Activated CD4-positive, alpha-beta T cell treated with anti-CD3 and anti-CD28 coated beads for 24 hours (primary cell): ENCODE measurements at regions not wholly inside any gene's neighbourhood (a gene's known extent, or its start where the extent isn't known, plus 50 kb on each side); places are given as distances from the start of the nearest gene placed in this dataset.

Experiments used
- DNase-seq, 2 donors: peaks; one replicate each; pipeline ENCODE4 v3.0.0-alpha.2; 2020; ENCODE audit warnings: low read depth in 2 of 2

GRCh38 chr2:37471994-37472393 lies 127.6 kb downstream of the QPCT start:
- no peak for DNase-seq

- DNase-seq: no peak
Observed at GRCh38 chr2:37472959-37473358, 128.5 kb downstream of the QPCT start.

GRCh38 chr2:37476411-37476810 lies 132.0 kb downstream of the QPCT start:
- no peak for DNase-seq

GRCh38 chr2:37477921-37478320 lies 133.5 kb downstream of the QPCT start:
- DNase-seq: no peak

DNA sequence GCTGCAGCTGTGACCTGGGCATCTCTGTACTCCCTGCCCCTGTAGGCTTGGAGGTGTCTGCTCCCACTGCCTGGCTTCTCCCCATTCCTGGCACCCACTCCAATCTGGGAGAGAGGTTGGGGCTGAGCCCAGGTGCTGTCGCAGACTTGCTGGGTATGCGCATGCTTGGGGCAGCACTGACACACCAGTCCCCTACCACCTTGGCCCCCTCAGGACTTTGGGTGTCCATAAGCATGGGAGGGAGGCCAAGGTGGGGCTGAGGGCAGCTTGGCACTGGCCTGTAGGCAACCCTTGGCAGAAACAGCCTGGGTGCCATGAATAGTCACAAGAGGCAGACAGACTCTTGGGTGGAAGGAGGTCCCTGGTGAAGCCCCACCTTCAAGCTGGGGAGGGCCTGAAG lies 136.8 kb downstream of the QPCT start:
- DNase-seq: no peak

- DNase-seq: no peak
Observed at GRCh38 chr2:37489041-37489456, 144.6 kb downstream of the QPCT start.

GRCh38 chr2:37489536-37489935 lies 145.1 kb downstream of the QPCT start:
- no peak for DNase-seq

DNA sequence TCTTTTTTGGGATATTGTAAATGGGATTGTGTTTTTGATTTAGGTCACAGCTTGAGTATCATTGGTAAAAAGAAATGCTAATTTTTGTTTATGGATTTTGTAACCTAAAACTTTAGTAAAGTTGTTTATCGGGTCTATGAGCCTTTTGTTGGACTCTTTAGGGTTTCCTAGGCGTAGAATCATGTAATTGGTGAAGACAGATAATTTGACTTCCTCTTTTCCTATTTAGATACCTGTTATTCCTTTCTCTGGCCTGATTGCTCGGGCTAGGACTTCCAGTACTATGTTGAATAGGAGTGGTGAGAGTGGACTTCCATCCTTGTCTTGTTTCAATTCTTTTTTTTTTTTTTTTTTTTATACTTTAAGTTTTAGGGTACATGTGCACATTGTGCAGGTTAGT lies 149.0 kb downstream of the QPCT start:
- DNase-seq: no peak

DNA sequence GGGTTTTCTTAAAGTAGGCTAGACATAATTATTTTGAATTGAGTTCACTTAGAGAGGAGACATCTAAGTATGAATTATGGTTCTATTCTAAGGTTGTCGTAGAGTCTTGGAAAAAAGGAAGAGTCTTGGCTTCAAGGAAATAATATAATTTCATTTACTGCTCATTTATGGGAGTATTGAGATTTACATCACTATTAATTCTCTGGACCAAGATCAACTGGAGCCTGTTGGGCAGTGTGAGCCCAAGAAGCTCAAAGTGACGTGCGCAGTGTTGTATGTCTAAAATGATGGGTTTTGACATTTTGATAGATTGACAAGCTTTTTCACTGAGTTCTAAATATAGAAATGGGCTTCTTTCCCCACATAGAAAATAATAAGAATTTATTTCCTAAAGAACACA lies 154.7 kb downstream of the QPCT start:
- DNase-seq: no peak

DNA sequence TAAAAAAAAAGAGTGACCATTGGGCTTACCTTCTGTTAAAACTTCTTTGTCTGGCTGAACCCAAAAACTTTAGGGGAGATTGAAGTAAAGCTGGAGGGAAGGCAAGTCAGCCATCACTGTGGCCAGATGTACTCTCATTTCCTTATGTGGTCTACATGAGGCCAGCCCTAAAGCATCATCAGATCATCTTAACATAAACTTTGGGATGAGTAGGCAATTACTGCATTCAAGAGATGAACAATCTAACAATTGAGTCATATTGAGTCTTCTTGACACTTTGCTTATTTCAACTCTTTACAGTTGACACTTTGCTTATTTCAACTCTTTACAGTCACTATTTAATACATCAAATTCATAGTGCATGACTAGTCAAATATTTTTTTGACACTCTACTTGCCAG lies 155.6 kb downstream of the QPCT start:
- DNase-seq: no peak

DNA sequence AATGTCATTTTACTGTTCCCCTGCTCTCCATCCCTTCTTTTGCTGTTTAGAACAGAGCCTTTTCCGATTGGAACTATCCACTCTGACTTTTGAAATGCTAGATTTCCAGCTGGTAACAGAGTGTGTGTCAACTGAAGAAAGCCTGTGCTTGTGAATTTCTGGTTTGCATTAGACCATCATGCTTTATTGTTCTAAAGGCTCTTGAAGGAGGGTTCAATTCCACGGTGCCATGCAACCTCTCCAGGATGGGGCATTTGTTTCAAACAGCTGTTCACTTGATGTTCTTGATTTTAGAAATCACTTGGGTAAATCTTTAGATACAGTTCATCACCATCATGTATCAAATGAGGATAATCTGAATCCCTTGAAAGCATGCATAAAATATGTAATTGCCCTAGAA lies 156.7 kb downstream of the QPCT start:
- DNase-seq: no peak

DNA sequence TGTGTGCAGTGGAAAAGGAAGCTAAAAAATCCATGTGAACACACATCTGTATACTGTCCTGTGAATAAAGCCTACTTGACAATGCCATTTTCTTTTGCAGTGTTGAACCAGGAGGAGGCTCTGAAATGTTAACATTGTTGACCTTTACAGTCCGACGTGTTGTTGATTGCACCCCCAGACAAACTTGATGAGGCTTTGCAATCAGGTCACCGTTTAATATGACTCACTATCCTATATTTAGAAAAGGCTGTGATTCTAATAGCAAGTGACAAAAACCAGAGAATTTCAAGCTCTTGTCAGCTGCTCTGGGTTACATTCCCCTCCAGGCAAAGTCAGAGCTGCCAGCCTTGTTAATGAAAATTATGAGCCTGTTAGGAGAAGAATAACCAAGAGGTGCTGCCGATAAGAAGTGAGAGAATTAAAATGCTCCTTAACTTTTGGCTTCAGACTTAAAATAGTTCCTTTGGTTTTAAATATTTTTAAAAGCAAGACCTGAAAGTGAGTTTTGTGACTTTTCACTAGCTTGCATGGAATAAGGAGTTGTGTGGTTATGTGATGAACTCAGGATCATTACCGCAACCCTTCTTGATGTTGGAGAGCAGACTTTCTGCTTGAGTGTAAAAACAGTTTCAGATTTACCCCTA lies 162.1 kb downstream of the QPCT start:
- no peak for DNase-seq

- DNase-seq: no peak
Observed at GRCh38 chr2:37507051-37507410, 162.6 kb downstream of the QPCT start.

GRCh38 chr2:37507703-37508102 lies 163.3 kb downstream of the QPCT start:
- no peak for DNase-seq

- DNase-seq: no peak
Observed at GRCh38 chr2:37512971-37513370, 158.5 kb downstream of the CDC42EP3 start.

GRCh38 chr2:37523814-37524362 lies 147.6 kb downstream of the CDC42EP3 start:
- no peak for DNase-seq

- DNase-seq: no peak
Observed at GRCh38 chr2:37526323-37526722, 145.1 kb downstream of the CDC42EP3 start.

DNA sequence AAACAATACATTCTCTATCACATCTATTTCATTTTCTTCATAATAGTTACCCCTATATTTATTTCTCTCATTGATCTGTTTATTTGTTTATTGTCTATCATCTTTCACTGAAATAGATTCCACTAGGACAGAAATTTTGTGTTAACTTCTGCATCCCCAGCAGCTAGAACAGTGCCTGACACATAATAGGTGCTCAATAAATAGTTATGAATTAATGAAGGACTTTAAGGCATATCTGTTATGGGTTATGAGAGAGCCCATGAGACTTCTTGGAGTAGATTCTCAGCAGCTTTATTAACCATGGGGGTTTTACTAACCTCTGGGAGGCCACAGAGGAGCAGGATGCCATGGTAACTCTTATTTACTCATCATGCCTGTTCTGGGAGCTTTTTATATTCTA lies 144.6 kb downstream of the CDC42EP3 start:
- no peak for DNase-seq

DNA sequence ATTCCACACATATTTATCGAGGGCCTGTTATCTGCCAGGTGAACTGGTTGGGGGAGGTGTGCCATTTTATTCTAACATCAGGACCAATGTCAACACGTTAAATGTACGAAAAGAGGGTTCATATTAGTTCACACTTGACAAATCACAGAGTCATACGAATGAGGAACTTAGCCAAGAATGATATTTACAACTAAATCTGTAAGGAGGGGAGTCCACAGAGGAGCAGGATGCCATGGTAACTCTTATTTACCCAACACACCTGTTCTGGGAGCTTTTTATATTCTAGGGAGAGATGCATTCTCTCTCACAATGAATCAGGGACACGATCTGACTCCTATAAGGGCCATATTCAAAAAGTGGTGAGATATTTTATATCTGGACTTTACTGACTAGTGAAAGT lies 144.1 kb downstream of the CDC42EP3 start:
- DNase-seq: no peak

DNA sequence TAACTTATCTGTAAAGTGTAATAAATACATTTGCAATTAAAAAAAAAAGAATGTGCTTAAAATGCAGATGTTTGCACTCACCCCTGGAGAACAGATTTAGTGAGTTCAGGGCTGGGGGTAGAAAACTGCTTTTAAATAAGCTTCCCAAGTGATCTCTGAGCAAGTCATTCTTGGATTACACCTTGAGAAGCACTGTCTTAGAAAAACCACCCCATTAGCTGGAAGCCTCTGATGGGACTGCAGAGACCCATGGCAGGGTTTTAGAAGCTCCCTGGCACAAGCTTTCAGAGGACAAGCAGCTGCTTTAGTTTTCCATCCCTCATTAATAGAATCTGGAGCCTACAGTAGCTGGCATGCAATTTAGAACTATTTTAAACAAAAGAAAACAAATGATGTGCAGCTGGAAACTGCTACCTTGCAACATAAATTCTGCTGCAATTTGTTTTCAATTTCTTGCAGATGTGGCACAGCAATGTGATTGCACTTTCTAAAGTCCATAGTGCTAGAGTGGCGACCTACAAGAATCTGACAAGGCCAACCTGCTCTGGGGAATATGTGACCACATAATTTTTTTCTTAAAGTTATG lies 141.5 kb downstream of the CDC42EP3 start:
- no peak for DNase-seq

GRCh38 chr2:37532503-37532902 lies 138.9 kb downstream of the CDC42EP3 start:
- DNase-seq: no peak

DNA sequence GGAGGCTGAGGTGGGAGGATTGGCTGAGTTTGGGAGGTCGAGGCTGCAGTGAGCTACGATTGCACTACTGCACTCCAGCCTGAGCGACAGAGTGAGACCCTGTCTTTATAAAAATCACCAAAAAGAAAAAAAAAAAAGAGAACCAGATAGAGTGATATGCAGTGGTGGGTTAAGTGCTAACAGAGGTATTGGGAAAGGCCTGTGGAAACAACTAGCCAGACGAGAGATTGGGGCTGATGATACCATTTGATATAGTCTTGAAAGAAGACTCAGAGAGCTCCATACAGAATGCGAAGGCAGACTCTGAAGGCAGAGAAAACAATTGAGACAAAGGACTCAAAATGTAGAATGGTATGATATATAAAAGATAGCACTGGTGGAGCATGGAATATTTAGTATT lies 134.1 kb downstream of the CDC42EP3 start:
- no peak for DNase-seq

DNA sequence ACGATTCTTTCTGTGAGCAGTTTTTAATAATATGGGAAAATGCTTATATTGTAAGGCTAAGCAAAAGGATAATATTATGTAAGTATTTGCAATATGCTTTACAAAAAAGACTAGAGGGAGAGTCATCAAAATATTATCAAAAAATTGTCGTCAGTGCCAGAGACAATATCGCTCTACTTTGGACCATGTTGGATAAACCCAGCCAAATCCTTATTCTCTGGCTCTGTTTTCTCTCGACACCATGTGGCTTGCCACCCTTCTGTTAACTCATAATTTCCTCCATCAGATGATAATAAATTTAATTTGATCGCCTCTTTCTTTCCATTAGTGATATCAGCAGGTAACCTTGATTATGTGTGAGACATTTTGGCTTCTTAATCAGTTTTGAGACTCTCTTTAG lies 129.9 kb downstream of the CDC42EP3 start:
- no peak for DNase-seq
